ENCODE measurements at regions not wholly inside any gene's neighbourhood (a gene's known extent, or its start where the extent isn't known, plus 50 kb on each side); places are given as distances from the start of the nearest gene placed in this dataset.

DNA sequence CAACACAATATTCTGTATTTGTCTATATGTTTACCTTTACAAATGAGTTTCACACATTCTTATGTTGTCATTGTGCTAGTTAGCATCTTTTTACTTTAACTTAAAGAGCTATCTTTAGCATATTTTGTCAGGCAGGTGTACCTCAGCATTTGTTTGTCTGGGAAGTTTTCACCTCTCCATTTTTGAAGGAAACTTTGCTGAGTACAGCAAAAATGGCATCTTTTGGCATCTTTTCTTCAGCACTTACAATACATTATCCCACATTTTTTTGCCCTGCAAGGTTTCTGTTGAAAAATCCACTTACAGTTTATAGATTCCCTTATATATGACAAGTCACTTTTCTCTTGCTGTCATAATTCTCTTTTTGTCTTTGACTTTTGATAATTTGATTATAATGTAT is 171.3 kb upstream of the XIRP2 start (continued):
- TF ChIP-seq ZNF197 (CRISPR knock-in tag; IDR thresholded peaks at IDR 0.05; ENCODE audit: low read depth) (no peak), ZNF316 (IDR thresholded peaks at IDR 0.05) (0 out of 2 replicates have a peak, but pooled peaks have one; percentile 26), PML (IDR thresholded peaks at IDR 0.05; ENCODE audit: low read length) (no peak), STAG1 (CRISPR knock-in tag; IDR thresholded peaks at IDR 0.05; ENCODE audit: borderline replicate concordance) (no peak), CHD4 (IDR thresholded peaks at IDR 0.05; ENCODE audit: insufficient read depth, insufficient replicate concordance, low read depth, low read length, poor library complexity, severe bottlenecking) (no peak), MAFK (IDR thresholded peaks at IDR 0.05; ENCODE audit: low read length) (peak; percentile 18; the same call in 1 of the 2 replicates), ZNF431 (CRISPR knock-in tag; IDR thresholded peaks at IDR 0.05) (no peak)
- TF ChIP-seq, protein P1, sequence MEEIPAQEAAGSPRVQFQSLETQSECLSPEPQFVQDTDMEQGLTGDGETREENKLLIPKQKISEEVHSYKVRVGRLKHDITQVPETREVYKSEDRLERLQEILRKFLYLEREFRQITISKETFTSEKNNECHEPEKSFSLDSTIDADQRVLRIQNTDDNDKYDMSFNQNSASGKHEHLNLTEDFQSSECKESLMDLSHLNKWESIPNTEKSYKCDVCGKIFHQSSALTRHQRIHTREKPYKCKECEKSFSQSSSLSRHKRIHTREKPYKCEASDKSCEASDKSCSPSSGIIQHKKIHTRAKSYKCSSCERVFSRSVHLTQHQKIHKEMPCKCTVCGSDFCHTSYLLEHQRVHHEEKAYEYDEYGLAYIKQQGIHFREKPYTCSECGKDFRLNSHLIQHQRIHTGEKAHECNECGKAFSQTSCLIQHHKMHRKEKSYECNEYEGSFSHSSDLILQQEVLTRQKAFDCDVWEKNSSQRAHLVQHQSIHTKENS (CRISPR knock-in tag; IDR thresholded peaks at IDR 0.05): no peak

DNA sequence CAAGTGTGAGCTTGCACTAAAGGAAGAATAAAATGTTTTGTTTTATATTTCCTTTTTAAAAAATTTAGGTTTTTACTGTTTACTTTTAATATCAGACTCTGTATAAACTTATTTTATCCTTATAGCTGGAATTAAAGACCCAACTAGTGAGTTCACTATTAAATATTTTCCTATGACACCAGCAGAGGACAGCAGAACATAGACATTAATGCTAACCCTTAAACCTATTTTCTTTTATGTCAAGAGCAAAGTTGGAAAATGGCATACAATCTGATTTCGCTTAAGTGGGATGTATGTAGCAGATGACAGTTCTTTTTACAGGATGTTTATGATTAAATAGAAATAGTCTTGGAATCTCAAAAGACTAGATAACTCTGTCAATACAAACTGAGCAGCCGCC is 188.2 kb upstream of the XIRP2 start:
- H3K27ac ChIP-seq (ENCODE audit: extremely low read depth, low read depth, low read length): no peak overlapping the region
- H3K4me3 ChIP-seq: no peak overlapping the region
- no peaks in the 10 kb centered on the region for H3K79me2 ChIP-seq (ENCODE audit: control insufficient read depth, insufficient read depth, low read length)
- no peak overlapping the region for H3K4me2 ChIP-seq (ENCODE audit: insufficient read depth, low read length)
- no peaks in the 10 kb centered on the region for H3K27me3 ChIP-seq (ENCODE audit: control insufficient read depth in 2 of 2, insufficient read depth in 2 of 2, low read length in 2 of 2)
- H3K4me1 ChIP-seq (replicated peaks in 1 of 2; ENCODE audit: control insufficient read depth in 2 of 2, insufficient read depth in 2 of 2, low read length in 2 of 2): no peaks in the 10 kb centered on the region
- in situ Hi-C loops (cut with MboI): no loop called here
- POLR2A ChIA-PET: no interaction called here
- DNase-seq (ENCODE audit: extremely low read depth in 1 of 4, low spot score in 3 of 4) (no peak), ATAC-seq (no peak), FAIRE-seq (no peak)
- intact Hi-C loops (cut with micrococcal nuclease): no loop called here
- no peaks in the 10 kb centered on the region for H3K36me3 ChIP-seq (ENCODE audit: control insufficient read depth, insufficient read depth, low read length)
- H4K20me1 ChIP-seq (replicated peaks; ENCODE audit: control insufficient read depth, insufficient read depth, low read length): no peaks in the 10 kb centered on the region
- no peak overlapping the region for H3K9ac ChIP-seq (ENCODE audit: insufficient read depth in 1 of 2, low read depth in 2 of 2, low read length in 2 of 2)
- no peak overlapping the region for H2AFZ ChIP-seq (ENCODE audit: low read depth, low read length)
- CTCF ChIA-PET (ENCODE audit: low intra/inter-chr PET ratio): no interaction called here
- no TSS peak for BruUV-seq (replicated peaks)
- no peaks in the 10 kb centered on the region for H3K9me3 ChIP-seq (replicated peaks; ENCODE audit: control insufficient read depth, insufficient read depth, low read depth, low read length)
- 2% methylated on average over 2 of the region's 2 CpGs for WGBS (ENCODE audit: insufficient coverage, low coverage, missing lambda C conversion rate)
- no peaks in the 10 kb centered on the region for H3K9me1 ChIP-seq (ENCODE audit: control insufficient read depth, insufficient read depth, low read length)
- TF ChIP-seq ZNF318 (IDR thresholded peaks at IDR 0.05; ENCODE audit: borderline replicate concordance in 1 of 2, low read depth in 1 of 2): no peak
- TF ChIP-seq, protein P2, sequence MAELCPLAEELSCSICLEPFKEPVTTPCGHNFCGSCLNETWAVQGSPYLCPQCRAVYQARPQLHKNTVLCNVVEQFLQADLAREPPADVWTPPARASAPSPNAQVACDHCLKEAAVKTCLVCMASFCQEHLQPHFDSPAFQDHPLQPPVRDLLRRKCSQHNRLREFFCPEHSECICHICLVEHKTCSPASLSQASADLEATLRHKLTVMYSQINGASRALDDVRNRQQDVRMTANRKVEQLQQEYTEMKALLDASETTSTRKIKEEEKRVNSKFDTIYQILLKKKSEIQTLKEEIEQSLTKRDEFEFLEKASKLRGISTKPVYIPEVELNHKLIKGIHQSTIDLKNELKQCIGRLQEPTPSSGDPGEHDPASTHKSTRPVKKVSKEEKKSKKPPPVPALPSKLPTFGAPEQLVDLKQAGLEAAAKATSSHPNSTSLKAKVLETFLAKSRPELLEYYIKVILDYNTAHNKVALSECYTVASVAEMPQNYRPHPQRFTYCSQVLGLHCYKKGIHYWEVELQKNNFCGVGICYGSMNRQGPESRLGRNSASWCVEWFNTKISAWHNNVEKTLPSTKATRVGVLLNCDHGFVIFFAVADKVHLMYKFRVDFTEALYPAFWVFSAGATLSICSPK (IDR thresholded peaks at IDR 0.05; ENCODE audit: borderline replicate concordance): no peak

Data from K562 (cell line).